Activated T-cell treated with anti-CD3 and anti-CD28 coated beads for 4 hours (primary cell): ENCODE measurements at regions not wholly inside any gene's neighbourhood (a gene's known extent, or its start where the extent isn't known, plus 50 kb on each side); places are given as distances from the start of the nearest gene placed in this dataset.

Experiments used
- DNase-seq: peaks from one replicate; pipeline ENCODE4 v3.0.0-alpha.2; 2020

DNA sequence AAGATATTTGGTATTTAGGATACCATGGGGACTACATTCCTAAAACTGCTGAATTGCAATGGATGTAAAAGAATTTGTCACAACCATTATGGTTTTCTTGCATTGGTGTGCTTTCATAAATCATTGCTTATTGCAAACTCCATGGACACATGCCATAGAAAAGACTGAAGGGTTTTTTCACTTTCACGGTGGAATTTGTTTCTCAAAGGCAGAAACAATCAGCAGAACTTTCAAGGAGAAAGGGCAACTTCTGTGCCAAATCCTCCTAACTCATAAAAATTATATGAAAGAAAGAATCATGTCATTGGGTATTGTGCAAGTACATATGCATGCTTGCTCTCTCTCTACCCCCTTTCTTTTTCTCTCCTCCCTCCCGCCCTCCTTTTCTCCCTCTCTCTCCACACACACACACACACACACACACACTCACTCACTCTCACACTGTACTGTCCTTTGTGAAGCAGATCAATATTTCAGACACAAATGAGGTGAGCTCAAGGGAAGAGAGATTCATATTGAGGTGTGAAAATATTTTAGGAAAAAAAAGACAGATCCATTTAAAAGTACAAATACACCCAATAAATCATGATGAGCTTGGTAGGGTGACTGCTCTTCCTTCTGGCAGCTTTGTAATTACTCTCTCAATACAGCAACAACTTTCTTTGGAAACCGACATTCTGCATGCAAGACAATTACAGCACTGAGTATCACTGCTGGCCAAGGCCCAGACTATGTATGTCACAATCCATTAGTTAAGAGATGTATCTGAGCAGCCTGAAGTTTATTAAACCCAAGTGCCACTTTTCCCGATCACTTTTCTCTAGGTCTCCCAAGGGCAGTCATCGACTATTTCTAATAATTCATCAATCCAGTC lies 492.6 kb downstream of the TUSC7 start:
- no peak for DNase-seq

DNA sequence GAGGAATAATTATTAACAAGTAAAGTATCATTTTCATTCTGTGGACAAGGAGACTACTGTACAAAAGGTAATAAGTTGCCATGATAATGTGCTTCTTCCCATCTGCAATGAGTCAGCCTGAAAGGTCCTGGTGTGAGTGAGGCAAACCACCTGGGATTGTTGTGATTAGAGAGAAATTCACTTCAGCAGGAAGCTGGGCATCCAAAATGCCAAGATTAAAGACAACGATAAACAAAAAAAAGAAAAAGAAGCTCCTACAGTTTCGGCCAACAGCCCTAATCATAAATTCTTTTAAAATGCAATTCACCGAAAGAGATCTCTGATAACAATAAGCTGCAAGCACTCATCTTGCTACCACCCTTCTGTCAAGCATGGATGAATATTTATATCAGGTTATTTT lies 507.8 kb downstream of the TUSC7 start:
- DNase-seq: no peak

DNA sequence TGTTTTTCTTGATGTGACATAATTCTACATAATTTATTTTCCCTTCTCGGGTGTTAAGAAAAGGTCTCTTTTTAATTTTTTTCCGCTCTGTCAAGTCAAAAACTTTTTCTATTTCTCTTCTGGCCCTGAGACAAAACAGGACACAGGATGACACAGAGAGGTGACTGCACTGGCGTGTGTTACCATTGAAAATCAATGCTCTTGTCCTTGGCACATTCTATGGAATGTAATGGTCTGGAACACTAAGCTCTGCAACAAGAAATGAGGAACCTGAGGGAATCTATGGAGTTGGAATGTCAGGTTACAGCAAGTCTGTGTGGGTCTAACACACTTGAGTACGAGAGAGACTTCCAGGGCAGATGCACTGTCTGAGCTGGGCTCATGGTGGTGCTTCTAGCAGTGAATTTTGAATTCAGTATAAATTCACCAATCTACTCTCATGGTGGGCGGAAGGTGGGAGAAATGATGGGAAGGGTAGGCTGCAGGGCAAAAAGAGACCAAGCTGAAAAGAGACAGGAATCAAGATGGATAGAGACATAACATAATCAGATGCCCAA lies 508.3 kb downstream of the TUSC7 start:
- DNase-seq: no peak

DNA sequence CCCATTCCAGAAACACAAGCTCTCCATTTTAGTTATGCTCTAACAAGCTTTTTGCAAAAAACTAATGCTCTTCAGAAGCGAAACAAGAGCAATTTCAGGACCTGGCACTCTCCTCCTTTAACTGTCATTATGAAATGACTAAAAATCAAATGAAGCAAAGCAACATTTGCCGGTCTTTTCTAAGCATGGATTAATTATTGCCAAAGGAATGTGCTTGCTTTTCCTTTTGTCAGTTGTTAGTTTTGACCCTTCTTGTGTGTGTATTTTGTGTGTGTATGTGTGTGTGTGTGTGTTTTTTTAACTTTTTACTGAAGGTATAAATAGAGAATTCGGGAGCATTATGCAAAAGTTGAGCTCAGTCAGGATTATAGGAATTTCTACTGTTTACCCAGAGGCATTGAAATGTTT lies 509.1 kb downstream of the TUSC7 start:
- no peak for DNase-seq

DNA sequence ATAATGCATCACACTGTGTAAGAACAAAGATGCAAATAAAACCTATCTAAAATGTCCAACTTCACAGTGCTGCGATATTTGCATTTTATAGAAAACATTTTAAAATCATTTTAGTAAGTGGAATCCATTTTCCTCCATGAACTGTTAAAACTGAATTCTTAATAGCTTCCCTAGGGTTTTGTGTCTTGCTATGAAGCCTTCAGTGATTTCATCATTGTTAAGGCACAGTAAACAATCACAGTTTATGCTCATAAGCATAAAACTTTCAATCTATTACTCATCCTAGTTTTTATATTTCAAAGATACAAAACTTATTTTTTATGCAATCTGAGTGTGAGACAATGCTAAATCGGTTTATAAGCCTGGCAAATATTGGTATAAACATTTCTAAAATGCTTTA lies 509.7 kb downstream of the TUSC7 start:
- no peak for DNase-seq

DNA sequence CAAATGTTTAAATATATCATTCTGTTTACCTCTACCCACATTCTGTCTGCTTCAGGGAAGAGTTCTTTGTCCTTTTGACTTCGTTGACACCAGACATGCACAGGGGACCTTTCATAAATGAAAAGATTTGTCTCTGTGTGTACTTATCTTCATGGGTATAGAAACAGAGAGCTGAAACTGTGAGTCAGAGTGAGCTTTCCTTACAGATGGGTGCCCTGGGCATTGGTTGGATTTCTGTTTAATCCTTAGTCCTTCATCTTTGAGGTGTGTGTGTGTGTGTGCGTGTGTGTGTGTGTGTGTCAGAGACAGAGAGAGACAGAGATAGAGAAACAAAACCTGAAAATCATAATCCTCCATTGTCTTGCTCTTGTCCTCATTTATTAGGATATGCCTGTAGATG lies 517.4 kb downstream of the TUSC7 start:
- no peak for DNase-seq

DNA sequence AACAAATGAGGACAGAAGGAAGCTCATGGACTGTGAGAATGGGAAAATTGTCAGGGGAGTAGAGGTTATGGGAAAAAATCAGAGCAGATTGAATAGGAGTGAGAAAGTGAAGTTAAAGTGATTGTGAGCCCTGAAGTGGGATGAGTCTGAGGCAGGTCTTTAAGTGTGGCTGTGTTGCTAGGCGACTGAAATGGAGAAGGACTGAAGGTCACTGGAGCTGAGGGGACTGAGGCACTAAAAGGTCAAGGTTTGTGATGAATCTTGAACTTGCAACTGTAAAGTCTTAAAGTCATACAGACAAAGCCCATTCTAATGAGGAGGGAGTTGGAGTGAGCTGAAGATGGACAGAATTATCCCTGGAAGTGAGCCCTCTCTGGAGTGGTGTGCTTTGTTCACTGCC lies 518.9 kb downstream of the TUSC7 start:
- DNase-seq: no peak

DNA sequence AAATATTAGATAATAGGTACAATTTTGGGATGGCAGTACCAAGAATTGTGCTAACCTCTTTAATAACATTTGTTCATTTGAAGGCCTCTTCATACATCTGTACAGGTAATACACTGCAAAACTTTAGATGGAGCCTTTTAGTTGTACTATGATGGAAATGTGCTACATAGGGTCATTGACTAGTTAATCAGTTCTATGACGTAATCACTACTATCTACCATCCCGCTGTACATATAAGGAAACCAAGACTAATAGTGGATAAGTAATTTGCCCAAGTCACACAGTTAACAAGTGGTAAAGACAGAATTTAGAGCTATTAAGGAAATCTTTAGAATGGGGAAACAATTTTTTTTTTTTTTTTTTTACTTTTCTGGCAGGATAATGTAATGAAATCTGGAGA lies 521.3 kb downstream of the TUSC7 start:
- DNase-seq: no peak

DNA sequence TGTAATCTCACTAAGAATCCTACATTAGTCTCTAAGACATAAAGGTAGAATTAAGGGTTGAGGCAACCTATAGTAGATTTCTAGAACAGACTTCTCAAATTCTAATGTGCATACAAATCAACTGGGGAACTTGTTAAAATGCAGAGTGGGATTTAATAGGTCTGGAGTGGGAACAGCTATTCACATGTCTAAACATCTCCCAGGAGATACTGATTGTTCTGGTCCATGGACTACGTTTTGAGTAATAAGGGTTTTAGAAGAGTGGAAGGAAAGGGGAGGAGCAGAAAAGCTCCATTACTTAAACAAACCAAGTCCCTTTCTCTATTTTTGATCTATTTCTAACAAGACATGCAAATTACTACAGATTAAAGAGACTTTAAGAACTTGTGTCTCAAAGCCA lies 524.8 kb downstream of the TUSC7 start:
- DNase-seq: no peak

DNA sequence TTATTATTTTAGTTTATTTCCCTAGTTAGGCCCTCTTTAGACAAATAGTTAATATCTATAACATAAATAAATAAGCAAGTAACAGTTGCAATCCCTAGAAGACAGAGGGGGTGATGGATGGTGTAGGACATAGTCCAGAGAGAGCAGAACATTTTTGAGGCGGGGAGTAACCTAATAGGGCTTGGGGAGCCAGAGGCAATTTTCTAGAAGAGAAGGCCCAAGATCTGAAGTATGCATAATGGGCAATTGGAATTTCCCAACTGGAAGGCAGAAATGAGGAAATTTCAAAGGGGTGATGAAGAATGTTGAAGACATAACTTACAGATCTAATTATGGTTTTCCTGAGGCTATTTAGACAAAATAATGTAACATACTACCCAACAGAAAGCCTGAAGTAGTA lies 525.7 kb downstream of the TUSC7 start:
- no peak for DNase-seq

DNA sequence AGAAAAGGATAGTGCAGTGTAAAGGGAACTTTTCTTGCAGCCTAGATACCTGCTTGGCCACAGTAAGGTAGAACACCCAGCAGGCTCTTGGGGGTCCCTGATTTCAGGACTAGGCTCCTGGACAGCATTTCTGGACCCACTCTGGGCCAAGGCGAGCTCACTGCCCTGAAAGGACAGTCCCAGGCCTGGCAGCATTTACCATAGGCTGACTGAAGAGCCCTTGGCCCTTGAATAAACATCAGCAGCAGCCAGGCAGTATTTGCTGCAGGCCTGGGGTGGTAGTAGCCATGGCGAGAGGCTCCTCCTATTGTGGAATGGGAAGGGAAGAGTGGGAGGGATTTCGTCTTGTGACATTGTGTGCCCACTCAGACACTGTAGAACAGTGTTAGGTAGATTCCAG lies 529.2 kb downstream of the TUSC7 start:
- DNase-seq: no peak

DNA sequence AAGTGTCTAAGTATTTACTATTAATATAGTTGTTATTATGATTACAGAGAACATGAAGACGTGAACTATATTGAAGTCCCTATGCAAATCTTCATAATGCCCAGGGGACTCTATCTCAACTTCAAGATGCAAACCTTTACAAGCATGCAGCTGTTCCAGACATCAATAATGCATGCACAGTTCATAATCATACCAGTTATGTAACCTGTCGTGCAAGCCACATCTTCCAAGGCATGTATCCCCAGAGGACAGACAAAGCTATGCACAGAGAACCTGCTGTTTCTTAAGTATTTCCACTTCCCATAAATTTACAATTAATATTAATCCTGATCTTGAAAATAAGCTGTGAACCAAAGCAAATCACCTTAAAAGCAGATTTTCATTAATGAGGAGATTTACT lies 534.1 kb downstream of the TUSC7 start:
- no peak for DNase-seq

DNA sequence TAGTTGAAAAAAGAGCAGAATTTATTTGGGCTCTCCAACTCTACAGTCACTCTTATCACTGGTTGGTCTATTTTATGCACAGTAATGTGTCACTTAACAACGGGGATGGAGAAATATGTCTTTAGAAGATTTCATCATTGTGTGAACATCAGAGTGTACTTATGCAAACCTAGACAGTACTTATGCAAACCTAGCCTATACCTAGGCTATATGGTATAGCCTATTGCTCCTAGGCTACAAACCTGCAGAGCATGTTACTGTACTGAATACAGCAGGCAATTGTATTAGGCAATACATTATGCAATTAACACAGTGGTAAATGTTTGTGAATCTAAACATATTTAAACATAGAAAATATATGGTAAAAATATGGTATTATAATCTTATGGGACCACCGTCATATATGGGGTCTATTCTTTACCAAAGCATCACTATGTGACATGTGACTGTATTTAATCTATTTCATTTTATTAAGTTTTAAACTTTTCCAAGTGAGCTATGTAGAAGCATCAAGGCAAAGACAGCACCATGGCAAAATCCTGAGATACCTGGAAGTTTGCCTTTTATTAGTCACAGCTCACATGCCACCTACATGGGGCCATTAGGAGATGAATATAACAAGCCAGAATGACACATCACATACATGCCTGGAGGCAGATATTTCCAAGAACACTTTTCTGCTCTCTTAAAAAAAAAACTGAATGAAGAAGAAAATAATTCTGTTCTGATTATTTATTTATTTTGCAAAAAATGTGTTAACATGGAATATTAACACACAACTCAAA lies 537.4 kb downstream of the TUSC7 start:
- no peak for DNase-seq

DNA sequence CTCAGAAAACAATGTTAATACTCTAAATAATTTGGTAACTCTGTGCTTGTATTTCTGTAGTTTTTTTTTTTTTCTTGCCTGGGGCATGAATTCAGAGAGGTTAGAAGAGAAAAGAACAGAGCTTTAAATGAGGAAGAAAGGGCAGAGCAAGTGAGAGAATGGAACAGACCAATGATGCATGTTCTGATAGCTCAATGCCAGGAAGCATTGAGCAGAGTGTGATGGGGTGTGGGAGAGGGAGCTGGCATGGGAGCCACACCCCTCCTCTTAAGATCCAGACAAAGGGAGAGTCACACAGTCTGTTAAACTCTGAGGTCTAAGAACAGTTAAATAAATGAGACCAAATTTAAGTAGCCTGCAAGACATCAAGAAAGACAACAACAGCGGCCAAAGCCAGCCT lies 538.6 kb downstream of the TUSC7 start:
- DNase-seq: no peak

DNA sequence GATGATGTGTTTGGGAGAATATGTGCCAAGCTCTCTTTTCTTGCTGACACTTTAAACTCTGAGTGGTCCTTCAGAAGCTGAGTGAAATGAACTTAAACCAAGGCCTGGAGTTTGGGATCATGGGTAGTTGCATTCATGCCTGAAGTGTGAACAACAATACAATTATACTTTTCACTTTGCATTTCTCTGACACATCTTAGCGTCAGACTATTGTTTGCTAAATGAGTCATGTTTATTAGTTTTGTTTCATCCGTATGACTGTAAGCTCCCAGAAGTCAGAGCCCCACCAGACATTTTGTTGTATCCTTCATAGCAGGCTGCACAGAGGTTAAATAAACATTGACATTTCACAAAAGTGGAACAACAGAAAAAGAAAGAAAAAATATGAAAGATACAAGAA lies 542.6 kb downstream of the TUSC7 start:
- no peak for DNase-seq

DNA sequence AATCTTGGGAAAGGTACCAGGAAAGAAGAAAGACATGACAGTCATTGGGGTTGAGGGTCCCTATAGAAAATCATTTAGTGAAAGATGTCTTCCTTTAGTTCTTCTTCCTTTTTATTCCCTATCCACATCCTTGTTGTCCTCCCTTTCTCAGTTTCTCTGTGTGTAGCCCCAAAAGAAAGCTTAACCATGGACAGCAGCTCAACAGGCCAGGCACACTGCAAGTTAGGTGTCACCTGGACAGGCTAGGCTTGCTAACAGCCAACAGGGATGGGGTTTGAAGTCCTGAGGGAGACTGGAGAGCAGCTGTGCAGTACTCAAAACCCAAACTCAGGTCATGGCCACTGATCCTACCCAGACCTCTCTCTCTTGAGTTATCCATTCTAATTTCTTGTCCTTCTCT lies 543.1 kb downstream of the TUSC7 start:
- DNase-seq: no peak

DNA sequence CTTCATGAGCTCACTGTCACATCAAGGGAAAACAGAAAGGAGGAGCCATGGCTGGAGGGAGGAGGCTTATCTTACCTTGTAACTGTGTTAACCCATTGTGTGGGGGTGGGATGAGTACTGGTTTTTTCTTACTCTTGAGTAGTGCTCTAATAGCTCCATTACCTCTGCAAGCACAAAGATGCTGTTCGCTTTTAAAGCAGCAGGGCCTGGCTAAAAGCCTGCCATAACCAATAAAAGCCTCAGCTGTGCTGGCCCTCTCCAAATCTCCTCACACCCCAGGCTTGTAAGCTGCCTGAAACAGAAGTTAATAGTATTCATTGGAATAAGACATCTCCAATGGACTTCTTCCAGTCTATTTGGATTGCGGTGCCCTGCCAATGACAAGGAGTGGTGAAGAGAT lies 544.1 kb downstream of the TUSC7 start:
- no peak for DNase-seq

DNA sequence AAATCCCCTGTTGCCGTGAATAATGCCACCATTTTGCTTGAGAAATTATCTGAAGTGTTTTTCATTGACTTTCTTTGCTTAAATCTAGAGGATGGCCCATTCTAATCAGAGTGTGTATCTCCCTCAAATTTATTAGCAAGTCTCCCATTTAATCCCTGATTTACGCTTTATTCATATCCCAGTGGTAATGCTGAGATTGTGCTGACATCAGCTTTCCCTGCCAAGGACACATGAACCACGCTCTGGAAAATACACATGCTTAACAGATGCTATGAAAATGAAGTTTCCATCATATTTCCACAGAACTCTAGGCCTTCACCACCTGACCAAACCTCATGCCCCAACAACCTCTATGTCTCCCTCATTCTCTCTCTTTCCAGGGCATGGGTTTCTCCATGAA lies 545.4 kb downstream of the TUSC7 start:
- DNase-seq: no peak

DNA sequence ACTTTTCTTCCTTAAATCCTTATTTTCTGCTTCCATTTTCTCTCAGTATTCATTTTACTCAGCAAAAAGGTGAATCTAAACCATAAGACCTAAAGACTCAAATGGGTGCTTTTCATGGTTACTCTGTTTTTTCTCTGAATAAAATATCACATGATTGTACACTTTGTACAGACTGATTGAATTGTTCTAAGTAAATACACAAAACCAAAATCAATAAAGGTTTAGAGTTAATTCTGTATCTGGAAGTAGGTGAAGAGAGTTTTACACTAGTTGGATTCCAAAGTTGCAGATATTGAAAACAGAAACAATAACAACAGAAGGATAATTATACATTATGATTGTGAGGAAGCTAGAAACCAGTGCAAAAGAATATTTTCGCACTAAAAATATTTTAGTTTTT lies 546.2 kb downstream of the TUSC7 start:
- no peak for DNase-seq

DNA sequence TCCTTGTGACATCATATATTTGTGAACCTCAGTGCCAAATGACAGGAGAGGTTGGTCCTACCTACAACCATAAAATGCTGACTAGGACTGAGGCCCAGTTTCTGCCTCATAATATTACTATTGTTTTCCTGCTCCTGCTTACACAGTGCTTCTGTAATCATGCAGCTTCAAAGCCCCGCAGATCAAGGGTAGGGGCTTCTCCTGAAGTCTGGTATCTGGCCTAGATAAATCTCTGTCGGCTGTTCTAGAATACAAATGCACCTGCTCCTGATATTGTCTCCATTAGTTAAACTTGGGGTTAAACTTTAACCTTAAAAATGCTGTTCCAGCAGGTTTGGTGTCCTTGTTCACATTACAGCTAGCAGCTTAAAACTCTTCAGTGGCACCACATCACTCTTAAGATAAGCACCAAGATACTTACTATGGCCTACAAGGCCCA lies 552.4 kb downstream of the TUSC7 start:
- DNase-seq: no peak

DNA sequence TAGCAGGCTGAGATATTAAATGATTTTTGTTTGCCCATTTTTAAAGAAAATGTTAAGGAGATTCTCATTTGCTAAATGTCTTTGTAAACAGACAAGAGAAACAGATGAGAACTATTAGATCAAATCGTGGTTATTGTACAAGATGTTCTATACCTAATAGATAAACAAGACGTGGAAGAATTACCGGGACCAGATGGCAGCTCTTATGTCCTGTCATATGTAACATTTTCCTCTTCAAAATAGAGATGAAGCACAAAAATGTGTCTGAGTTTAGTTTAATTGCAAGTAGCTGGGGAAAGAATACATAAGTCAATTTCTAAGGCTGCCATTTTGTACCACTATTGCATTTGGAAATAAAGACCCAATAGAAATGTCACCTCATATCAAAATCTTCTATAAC lies 553.7 kb downstream of the TUSC7 start:
- no peak for DNase-seq

DNA sequence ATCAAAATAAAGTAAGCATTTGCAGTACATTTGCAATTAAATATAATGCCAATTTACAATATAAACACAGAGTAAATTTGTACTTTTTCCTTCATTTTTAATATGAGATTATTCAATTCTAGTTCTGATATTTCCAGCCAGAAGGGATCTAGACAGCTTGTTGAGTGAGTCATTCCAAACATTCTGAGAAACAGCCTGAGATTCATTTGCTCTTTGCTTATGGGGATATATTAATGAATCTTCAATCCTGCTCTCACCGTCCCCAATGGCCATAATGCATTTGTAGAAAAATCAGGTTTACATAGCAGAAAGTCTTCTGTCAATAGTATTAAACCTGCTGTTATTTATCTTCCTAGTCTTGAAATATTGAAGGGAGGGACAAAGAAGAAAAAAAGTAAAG lies 554.2 kb downstream of the TUSC7 start:
- DNase-seq: no peak

DNA sequence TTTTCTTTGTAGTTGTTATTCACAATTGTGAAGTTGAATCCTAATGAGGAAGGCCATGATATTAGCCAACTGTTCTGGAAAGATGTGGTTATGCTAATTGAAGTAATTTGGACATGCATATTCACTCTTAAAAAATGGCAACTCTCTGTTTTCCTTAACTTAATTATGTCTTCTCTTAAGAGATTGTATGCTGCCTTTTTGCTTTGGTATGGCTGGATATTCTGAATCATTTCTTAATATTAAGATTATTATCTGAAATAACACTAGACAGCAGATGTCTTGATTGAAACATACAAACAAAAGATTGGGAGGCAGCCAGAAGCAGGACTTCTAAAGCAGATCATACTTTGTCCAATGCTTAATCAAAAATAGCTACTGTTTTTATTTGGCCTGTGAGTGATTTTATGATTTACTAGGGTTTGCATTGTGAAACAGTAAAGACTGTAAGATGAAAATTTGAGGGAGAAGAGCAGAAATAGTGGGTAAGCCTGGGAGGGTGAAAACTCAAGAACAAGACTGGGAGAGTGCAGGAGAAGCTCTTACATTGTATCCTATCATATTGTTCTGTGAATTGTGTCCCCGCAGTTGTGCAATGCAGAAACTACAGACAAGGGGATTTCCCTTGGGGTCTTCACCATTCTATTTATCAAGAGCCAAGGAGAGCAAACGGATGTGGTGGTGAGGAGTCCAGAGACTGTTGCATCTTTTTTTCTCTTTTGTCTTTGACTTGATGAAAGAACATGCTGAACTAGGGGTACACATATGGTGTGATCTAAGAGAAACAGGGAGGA lies 554.8 kb downstream of the TUSC7 start:
- no peak for DNase-seq
